ENCODE measurements at regions not wholly inside any gene's neighbourhood (a gene's known extent, or its start where the extent isn't known, plus 50 kb on each side); places are given as distances from the start of the nearest gene placed in this dataset.

DNA sequence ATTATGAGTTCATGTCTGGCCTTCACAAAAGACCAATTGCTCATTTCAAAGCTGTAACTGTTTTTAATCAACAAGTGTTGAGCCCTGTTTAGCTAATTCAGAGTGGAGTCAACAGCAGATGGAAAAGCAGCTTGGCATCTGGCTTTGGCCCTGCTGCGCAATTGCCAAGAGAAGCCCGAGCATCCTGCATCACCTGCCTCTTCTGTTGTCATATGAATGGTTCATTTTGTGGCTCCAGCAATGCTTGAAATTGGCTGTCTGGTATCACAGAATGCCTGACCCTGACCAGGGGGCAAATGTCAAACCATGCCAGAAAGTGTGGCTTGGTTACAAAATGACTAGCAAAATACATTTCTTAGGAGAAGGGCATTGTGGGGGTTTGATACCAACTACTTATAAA lies 296.5 kb upstream of the PHF14 start:
- H3K4me3 ChIP-seq (ENCODE audit: control insufficient read depth, low read depth, low read length): no peak overlapping the region
- TF ChIP-seq, protein P1, sequence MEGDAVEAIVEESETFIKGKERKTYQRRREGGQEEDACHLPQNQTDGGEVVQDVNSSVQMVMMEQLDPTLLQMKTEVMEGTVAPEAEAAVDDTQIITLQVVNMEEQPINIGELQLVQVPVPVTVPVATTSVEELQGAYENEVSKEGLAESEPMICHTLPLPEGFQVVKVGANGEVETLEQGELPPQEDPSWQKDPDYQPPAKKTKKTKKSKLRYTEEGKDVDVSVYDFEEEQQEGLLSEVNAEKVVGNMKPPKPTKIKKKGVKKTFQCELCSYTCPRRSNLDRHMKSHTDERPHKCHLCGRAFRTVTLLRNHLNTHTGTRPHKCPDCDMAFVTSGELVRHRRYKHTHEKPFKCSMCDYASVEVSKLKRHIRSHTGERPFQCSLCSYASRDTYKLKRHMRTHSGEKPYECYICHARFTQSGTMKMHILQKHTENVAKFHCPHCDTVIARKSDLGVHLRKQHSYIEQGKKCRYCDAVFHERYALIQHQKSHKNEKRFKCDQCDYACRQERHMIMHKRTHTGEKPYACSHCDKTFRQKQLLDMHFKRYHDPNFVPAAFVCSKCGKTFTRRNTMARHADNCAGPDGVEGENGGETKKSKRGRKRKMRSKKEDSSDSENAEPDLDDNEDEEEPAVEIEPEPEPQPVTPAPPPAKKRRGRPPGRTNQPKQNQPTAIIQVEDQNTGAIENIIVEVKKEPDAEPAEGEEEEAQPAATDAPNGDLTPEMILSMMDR (IDR thresholded peaks at IDR 0.05; ENCODE audit: control insufficient read depth, insufficient read depth, low read depth, low read length, missing control alignments): no peak
- no peak for DNase-seq (ENCODE audit: low read depth)

DNA sequence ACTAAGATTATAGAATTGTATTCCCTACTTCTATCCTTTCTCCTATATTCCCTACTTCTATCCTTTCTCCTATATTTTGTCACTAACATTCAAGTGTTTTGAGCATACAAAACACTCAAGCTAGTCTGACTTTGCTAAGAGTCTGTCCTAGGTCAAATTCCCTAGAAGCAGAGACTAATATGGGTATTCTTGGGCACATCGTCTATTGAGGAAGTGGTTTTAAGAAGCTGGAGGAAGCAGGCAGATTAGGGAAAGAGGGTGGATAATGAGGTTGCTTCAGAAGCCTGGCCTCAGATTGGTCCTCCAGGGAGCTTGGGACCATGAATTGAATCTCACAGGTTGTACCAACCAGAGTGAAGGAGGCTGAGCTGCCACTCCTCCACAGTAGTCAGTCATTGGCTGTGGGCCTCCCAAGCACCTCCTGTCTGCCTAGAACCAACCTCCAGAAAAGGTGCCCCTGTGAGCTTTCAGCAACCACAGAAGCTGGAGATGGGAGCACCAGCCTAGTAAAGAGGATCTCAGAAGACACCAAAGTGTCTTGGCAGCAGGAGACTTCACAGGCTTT lies 295.9 kb upstream of the PHF14 start:
- DNase-seq (ENCODE audit: low read depth): no peak

DNA sequence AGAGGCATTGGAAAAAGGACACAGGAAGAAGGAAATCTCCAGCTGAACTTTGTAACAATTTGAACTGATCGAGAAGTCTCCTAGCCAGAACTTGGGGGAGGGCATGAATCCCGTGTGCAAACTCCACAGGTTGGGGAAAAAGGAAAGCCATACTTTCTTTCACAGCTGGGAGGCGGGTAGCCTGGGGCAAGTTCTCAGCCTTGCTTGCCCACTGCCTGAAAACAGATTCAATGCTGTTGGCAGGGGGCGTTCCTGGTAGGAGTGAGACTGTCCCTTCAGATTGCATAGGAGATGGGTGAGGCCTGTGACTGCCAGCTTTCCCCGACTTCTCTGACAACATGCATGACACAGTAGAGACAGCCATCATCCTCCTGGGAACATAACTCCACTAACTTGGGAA lies 289.1 kb upstream of the PHF14 start:
- H3K4me3 ChIP-seq (ENCODE audit: control insufficient read depth, low read depth, low read length): no peak overlapping the region
- DNase-seq (ENCODE audit: low read depth): no peak
- TF ChIP-seq, protein P1 (IDR thresholded peaks at IDR 0.05; ENCODE audit: control insufficient read depth, insufficient read depth, low read depth, low read length, missing control alignments): no peak

More for the DNA sequence above, 295.9 kb upstream of the PHF14 start:
- H3K4me3 ChIP-seq (ENCODE audit: control insufficient read depth, low read depth, low read length): no peak overlapping the region
- TF ChIP-seq, protein P1 (IDR thresholded peaks at IDR 0.05; ENCODE audit: control insufficient read depth, insufficient read depth, low read depth, low read length, missing control alignments): no peak

DNA sequence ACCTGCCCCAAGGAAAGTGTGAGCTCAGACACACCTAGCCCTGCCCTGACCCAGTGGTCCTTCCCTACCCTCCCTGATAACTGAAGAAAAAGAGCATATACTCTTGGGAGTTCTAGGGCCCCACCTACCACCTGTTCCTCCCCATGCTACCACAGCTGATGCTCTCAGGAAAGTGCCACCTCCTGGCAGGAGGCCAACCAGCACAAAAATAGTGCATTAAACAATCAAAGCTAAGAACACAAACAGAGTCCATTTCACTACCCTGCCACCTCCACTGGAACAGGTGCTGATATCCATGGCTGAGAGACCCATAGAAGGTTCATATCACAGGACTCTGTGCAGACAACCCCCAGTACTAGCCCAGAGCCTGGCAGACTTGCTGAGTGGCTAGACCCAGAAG lies 288.6 kb upstream of the PHF14 start:
- TF ChIP-seq, protein P1 (IDR thresholded peaks at IDR 0.05; ENCODE audit: control insufficient read depth, insufficient read depth, low read depth, low read length, missing control alignments): no peak
- DNase-seq (ENCODE audit: low read depth): no peak
- no peak overlapping the region for H3K4me3 ChIP-seq (ENCODE audit: control insufficient read depth, low read depth, low read length)

DNA sequence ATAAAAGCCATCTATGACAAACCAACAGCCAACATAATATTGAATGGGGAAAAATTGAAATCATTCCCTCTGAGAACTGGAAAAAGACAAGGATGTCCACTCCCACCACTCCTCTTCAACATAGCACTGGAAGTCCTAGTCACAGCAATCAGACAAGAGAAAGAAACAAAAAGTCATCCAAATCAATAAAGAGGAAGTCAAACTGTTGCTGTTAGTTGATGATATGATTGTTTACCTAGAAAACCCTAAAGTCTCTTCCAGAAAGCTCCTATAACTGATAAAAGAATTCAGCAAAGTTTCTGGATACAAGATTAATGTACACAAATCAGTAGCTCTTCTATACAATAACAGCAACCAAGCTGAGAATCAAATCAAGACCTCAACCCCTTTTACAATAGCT lies 285.1 kb upstream of the PHF14 start:
- no peak for DNase-seq (ENCODE audit: low read depth)
- TF ChIP-seq, protein P1 (IDR thresholded peaks at IDR 0.05; ENCODE audit: control insufficient read depth, insufficient read depth, low read depth, low read length, missing control alignments): no peak

DNA sequence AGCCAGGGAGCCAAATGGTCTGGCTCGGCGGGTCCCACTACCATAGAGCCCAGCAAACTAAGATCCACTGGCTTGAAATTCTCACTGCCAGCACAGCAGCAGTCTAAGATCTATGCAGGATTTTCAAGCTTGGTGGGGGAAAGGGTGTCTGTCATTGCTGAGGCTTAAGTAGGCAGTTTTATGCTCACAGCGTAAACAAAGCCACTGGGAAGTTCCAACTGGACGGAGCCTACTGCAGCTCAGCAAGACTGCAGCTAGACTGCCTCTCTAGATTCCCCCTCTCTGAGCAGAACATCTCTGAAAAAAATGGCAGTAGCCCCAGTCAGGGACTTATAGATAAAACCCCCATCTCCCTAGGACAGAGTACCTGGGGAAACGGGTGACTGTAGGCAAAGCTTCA lies 277.6 kb upstream of the PHF14 start:
- TF ChIP-seq, protein P1 (IDR thresholded peaks at IDR 0.05; ENCODE audit: control insufficient read depth, insufficient read depth, low read depth, low read length, missing control alignments): no peak
- DNase-seq (ENCODE audit: low read depth): no peak

More for the DNA sequence above, 285.1 kb upstream of the PHF14 start:
- H3K4me3 ChIP-seq (ENCODE audit: control insufficient read depth, low read depth, low read length): no peak overlapping the region

DNA sequence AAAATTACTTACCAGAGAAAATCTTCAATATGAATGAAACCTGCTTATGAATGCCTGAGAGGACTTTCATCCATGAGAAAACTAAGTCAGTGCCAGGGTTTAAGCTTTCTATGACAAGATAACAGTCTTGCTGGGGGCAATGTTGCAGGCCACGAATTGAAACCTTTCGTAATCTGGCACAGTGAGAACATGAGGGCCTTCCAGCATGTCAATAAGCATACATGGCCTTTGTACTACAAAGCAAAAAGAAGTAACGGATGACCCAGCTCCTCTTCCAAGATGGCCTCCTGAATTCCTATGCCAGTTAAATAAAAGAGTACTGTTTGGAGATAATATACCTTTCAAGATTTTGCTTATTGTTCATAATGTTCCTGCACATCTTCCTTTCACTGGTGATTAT lies 270.6 kb upstream of the PHF14 start:
- TF ChIP-seq, protein P1 (IDR thresholded peaks at IDR 0.05; ENCODE audit: control insufficient read depth, insufficient read depth, low read depth, low read length, missing control alignments): no peak

More for the DNA sequence above, 277.6 kb upstream of the PHF14 start:
- H3K4me3 ChIP-seq (ENCODE audit: control insufficient read depth, low read depth, low read length): no peak overlapping the region

More for the DNA sequence above, 270.6 kb upstream of the PHF14 start:
- DNase-seq (ENCODE audit: low read depth): no peak
- H3K4me3 ChIP-seq (ENCODE audit: control insufficient read depth, low read depth, low read length): no peak overlapping the region

Data from AG09309 (cell line).